WERI-Rb-1 (cell line): ENCODE measurements at regions not wholly inside any gene's neighbourhood (a gene's known extent, or its start where the extent isn't known, plus 50 kb on each side); places are given as distances from the start of the nearest gene placed in this dataset.

Experiments
- DNase-seq: peaks from one replicate; pipeline ENCODE4 v3.0.0-alpha.2; 2020
- H3K27ac ChIP-seq: fragments of 250-450 bp; sonication (Bioruptor Pico); 2 replicates; pipeline ENCODE4 v1.5.1; 2020; ENCODE audit warnings: mild to moderate bottlenecking, moderate library complexity
- H3K27me3 ChIP-seq: fragments of 250-450 bp; sonication (Bioruptor Pico); 2 replicates; pipeline ENCODE4 v1.5.1; 2021; ENCODE audit warnings: mild to moderate bottlenecking, low read depth, moderate library complexity; ENCODE audit not compliant: insufficient read depth, severe bottlenecking
- H3K36me3 ChIP-seq: fragments of 250-450 bp; sonication (Bioruptor Pico); 2 replicates; pipeline ENCODE4 v1.5.1; 2020; ENCODE audit warnings: mild to moderate bottlenecking, moderate library complexity
- H3K4me3 ChIP-seq: 2 replicates; pipeline ENCODE4 v1.5.1; 2011; ENCODE audit warnings: low read depth, mild to moderate bottlenecking, control low read depth, low read length
- H3K9me3 ChIP-seq: fragments of 250-450 bp; sonication (Bioruptor Pico); 2 replicates; pipeline ENCODE4 v1.5.1; 2021; ENCODE audit warnings: mild to moderate bottlenecking, moderate library complexity; ENCODE audit not compliant: severe bottlenecking
- TF ChIP-seq, protein P1 (sequence below): IDR thresholded peaks from 2 replicates; pipeline ENCODE4 v1.5.1; 2011; ENCODE audit warnings: low read depth, mild to moderate bottlenecking, control low read depth, inconsistent platforms, low read length

DNA sequence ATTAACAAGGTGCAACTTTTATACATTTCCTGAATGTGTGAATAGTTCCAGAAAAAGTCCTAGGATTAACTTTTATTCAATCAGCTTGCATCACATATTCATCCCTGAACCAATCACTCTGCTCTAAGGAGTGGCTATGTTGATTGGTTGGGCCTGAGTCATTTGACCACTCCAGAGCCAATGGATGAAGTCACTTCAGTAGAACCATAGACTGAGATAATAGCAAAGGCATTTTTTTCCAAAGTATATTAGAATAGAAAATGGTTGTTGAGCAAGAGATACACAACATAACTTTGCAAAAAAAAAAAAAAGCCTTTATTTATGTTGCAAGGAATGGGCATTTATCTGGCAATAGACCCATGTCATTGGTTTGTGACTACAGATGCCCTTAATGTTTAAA is 55.5 kb upstream of the AGTR1 start:
- TF ChIP-seq, protein P1, sequence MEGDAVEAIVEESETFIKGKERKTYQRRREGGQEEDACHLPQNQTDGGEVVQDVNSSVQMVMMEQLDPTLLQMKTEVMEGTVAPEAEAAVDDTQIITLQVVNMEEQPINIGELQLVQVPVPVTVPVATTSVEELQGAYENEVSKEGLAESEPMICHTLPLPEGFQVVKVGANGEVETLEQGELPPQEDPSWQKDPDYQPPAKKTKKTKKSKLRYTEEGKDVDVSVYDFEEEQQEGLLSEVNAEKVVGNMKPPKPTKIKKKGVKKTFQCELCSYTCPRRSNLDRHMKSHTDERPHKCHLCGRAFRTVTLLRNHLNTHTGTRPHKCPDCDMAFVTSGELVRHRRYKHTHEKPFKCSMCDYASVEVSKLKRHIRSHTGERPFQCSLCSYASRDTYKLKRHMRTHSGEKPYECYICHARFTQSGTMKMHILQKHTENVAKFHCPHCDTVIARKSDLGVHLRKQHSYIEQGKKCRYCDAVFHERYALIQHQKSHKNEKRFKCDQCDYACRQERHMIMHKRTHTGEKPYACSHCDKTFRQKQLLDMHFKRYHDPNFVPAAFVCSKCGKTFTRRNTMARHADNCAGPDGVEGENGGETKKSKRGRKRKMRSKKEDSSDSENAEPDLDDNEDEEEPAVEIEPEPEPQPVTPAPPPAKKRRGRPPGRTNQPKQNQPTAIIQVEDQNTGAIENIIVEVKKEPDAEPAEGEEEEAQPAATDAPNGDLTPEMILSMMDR = no peak
- H3K36me3 ChIP-seq = no peaks in the 10 kb centered on the region
- DNase-seq = no peak
- H3K27me3 ChIP-seq = no peaks in the 10 kb centered on the region
- H3K9me3 ChIP-seq = no peaks in the 10 kb centered on the region
- H3K27ac ChIP-seq = no peak overlapping the region
- no peak overlapping the region for H3K4me3 ChIP-seq

DNA sequence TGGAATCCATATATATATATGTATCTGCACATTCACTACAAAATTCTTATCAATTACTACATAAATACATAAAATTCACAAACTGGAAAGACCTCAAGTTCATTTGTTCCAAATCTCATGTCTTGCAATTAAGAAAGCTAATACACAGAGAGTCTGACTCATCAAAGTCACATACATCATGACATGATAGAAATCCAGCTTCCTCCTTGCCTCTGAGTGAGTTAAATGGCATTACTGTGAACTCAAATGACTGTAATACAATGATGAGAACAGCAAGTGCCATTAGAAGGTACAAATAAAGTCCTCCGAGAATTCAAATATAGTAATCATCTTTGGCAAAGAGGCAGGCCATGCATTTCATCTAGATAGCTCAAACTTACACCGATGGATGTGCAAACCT is 55.1 kb upstream of the AGTR1 start:
- no peaks in the 10 kb centered on the region for H3K9me3 ChIP-seq
- no peaks in the 10 kb centered on the region for H3K27me3 ChIP-seq
- no peak for DNase-seq
- H3K27ac ChIP-seq = no peak overlapping the region
- TF ChIP-seq, protein P1 = no peak
- no peak overlapping the region for H3K4me3 ChIP-seq
- H3K36me3 ChIP-seq = no peaks in the 10 kb centered on the region

DNA sequence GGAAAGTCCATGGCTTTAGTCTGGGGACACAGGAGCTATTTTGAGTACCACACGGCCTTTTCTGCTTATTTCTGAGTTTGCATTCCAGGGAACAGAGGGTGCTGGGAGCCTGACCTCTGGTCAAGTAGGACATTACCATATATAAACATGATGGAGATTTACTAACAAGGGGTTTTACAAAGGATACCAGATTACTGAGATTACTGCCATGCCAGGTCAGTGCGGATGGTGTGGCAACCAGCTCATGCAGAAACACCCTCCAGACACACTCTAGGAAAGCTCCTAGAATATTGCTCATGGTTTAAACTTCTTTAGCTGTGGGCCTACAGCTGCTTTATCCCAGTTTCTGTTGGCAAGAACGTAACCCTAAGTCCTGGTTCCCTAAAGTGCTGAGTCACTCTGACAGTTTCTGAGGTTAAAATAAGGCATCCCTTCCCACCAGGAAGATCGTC is 54.3 kb upstream of the AGTR1 start:
- H3K27me3 ChIP-seq = no peaks in the 10 kb centered on the region
- TF ChIP-seq, protein P1 = no peak
- H3K9me3 ChIP-seq = no peaks in the 10 kb centered on the region
- no peak overlapping the region for H3K27ac ChIP-seq
- no peak for DNase-seq
- H3K36me3 ChIP-seq = no peaks in the 10 kb centered on the region
- no peak overlapping the region for H3K4me3 ChIP-seq

DNA sequence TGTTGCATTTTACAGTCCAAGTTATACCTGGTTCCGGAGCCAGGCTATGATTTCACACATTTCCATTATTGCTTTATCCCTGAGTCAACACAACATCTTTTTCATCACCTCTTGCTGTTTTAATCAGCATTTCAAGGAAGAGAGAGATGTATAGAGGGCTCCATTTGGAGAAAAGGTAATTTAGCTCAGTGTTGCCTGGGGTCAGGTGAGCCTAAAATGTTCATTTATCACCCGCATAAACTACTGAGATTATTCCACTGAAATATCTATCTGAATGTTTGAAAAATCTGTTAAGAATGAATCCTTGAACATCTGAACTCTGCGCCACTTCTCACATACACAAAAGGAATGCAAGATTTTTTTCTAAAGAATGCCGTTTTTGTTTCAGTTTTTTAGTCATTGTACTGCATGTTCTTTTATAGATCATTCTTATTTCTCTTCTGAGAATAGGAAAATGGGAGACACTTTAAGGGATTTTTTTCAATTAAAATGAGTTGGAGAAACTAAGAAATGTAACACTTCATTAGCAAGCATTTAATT is 51.5 kb upstream of the AGTR1 start:
- Histone ChIP-seq H3K36me3 (no peaks in the 10 kb centered on the region), H3K27ac (no peak overlapping the region), H3K27me3 (no peaks in the 10 kb centered on the region), H3K9me3 (no peaks in the 10 kb centered on the region), H3K4me3 (no peak overlapping the region)
- DNase-seq = no peak
- TF ChIP-seq, protein P1 = no peak
